ENCODE measurements at regions not wholly inside any gene's neighbourhood (a gene's known extent, or its start where the extent isn't known, plus 50 kb on each side); places are given as distances from the start of the nearest gene placed in this dataset.

- DNase-seq, result no peak
- Histone ChIP-seq H3K27me3 (ENCODE audit: insufficient read depth, low read depth, severe bottlenecking) (no peaks in the 10 kb centered on the region), H3K36me3 (no peaks in the 10 kb centered on the region), H3K27ac (no peak overlapping the region), H3K9me3 (ENCODE audit: severe bottlenecking) (no peaks in the 10 kb centered on the region), H3K4me3 (ENCODE audit: low read depth, low read length) (no peak overlapping the region)
- no peak for TF ChIP-seq CTCF (IDR thresholded peaks at IDR 0.05; ENCODE audit: low read depth, low read length)
Measured at GRCh38 chr4:62676962-62677361, 1476.8 kb downstream of the ADGRL3 start.

GRCh38 chr4:62670514-62670913, 1470.4 kb downstream of the ADGRL3 start:
- Histone ChIP-seq H3K36me3 (no peaks in the 10 kb centered on the region), H3K9me3 (ENCODE audit: severe bottlenecking) (no peaks in the 10 kb centered on the region), H3K4me3 (ENCODE audit: low read depth, low read length) (no peak overlapping the region), H3K27ac (no peak overlapping the region), H3K27me3 (ENCODE audit: insufficient read depth, low read depth, severe bottlenecking) (no peaks in the 10 kb centered on the region)
- no peak for DNase-seq
- no peak for TF ChIP-seq CTCF (IDR thresholded peaks at IDR 0.05; ENCODE audit: low read depth, low read length)

- no peak for TF ChIP-seq CTCF (IDR thresholded peaks at IDR 0.05; ENCODE audit: low read depth, low read length)
- no peak overlapping the region for H3K27ac ChIP-seq
- H3K9me3 ChIP-seq (ENCODE audit: severe bottlenecking), result no peaks in the 10 kb centered on the region
- no peak overlapping the region for H3K4me3 ChIP-seq (ENCODE audit: low read depth, low read length)
- H3K36me3 ChIP-seq, result no peaks in the 10 kb centered on the region
- no peaks in the 10 kb centered on the region for H3K27me3 ChIP-seq (ENCODE audit: insufficient read depth, low read depth, severe bottlenecking)
- DNase-seq, result no peak
Measured at GRCh38 chr4:62661821-62662220, 1461.7 kb downstream of the ADGRL3 start.

GRCh38 chr4:62656006-62656405, 1455.9 kb downstream of the ADGRL3 start:
- H3K27ac ChIP-seq, result no peak overlapping the region
- no peak for TF ChIP-seq CTCF (IDR thresholded peaks at IDR 0.05; ENCODE audit: low read depth, low read length)
- H3K4me3 ChIP-seq (ENCODE audit: low read depth, low read length), result no peak overlapping the region
- DNase-seq, result no peak
- H3K36me3 ChIP-seq, result no peaks in the 10 kb centered on the region
- H3K27me3 ChIP-seq (ENCODE audit: insufficient read depth, low read depth, severe bottlenecking), result no peaks in the 10 kb centered on the region
- no peaks in the 10 kb centered on the region for H3K9me3 ChIP-seq (ENCODE audit: severe bottlenecking)

- H3K27ac ChIP-seq, result no peak overlapping the region
- H3K9me3 ChIP-seq (ENCODE audit: severe bottlenecking), result no peaks in the 10 kb centered on the region
- H3K36me3 ChIP-seq, result no peaks in the 10 kb centered on the region
- no peak overlapping the region for H3K4me3 ChIP-seq (ENCODE audit: low read depth, low read length)
- H3K27me3 ChIP-seq (ENCODE audit: insufficient read depth, low read depth, severe bottlenecking), result no peaks in the 10 kb centered on the region
- DNase-seq, result peak; percentile 26
- 0 out of 2 replicates have a peak, but pooled peaks have one; percentile 37 for TF ChIP-seq CTCF (IDR thresholded peaks at IDR 0.05; ENCODE audit: low read depth, low read length)
Measured at GRCh38 chr4:62644372-62644771, 1444.2 kb downstream of the ADGRL3 start.

GRCh38 chr4:62640296-62640695, 1440.2 kb downstream of the ADGRL3 start:
- no peak overlapping the region for H3K4me3 ChIP-seq (ENCODE audit: low read depth, low read length)
- H3K27ac ChIP-seq, result no peak overlapping the region
- no peak for DNase-seq

More at GRCh38 chr4:62640296-62640695, 1440.2 kb downstream of the ADGRL3 start:
- no peaks in the 10 kb centered on the region for H3K36me3 ChIP-seq
- no peak for TF ChIP-seq CTCF (IDR thresholded peaks at IDR 0.05; ENCODE audit: low read depth, low read length)
- H3K27me3 ChIP-seq (ENCODE audit: insufficient read depth, low read depth, severe bottlenecking), result no peaks in the 10 kb centered on the region
- no peaks in the 10 kb centered on the region for H3K9me3 ChIP-seq (ENCODE audit: severe bottlenecking)
